HG02970 (cell line): ENCODE measurements at regions not wholly inside any gene's neighbourhood (a gene's known extent, or its start where the extent isn't known, plus 50 kb on each side); places are given as distances from the start of the nearest gene placed in this dataset.
"Not testable (repeated sequence)": the region's sequence is repeated elsewhere in the genome, so short reads cannot be mapped to it uniquely, and the experiment has no call there.

ENCODE experiments used
- ATAC-seq: cut with Tn5 transposase; IDR thresholded peaks from one replicate; pipeline ENCODE4 v1.9.1; 2021; ENCODE audit warnings: mild to moderate bottlenecking, moderate library complexity, moderate number of reproducible peaks; ENCODE audit not compliant: unreplicated experiment, low FRiP score

DNA sequence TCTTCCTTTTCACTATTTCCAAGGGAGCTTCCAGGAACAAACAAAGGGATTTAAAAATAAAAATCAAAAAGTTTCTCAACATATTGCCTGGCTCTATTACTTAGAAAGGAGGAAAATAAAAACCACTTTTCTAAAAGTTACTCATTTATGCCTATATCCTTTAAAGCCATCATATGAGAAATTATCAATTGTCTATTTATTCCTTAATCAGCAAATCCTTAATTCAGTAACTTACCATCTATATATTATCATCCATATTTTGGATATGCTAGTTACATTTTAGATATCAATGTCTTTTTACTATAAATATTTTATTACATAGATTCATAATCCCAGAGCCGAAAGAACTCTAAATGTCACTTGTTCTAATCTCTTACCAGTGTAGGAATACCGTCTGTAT, 481.5 kb upstream of the ANO5 start:
- no peak for ATAC-seq

DNA sequence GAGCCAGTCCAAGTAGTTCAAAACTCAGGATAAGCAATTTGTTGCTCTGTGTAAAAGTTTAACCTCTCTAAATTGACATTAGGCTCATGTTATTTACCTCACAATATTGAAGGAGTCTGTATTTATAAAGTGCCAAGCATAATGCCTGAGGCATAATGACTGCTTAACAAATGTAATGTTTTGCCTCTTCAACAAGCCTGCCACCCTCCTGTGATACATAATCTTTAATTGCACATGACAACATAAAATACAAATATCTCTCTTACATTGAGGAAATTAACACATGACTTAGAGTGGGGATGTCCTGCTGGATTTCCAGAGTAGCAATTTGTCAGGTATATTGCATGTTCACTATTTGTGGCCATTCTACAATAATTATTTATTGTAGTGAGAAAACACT, 469.2 kb upstream of the ANO5 start:
- no peak for ATAC-seq

DNA sequence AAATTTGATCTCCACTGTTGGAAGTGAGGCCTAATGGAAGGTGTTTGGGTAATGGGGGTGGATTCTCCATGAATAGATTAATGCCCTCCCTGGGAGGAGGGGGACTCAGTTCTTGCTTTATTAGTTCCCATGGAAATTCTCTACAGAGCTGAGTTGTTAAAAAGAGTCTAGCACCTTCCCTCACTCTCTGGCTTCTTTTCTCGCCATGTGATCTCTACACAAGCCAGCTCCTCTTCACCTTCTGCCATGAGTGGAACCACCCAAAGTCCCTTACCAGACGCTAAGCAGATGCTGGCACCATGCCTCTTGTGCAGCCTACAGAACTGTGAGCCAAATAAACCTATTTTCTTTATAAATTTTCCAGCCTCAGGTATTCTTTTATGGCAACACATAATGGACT, 465.8 kb upstream of the ANO5 start:
- ATAC-seq = no peak

DNA sequence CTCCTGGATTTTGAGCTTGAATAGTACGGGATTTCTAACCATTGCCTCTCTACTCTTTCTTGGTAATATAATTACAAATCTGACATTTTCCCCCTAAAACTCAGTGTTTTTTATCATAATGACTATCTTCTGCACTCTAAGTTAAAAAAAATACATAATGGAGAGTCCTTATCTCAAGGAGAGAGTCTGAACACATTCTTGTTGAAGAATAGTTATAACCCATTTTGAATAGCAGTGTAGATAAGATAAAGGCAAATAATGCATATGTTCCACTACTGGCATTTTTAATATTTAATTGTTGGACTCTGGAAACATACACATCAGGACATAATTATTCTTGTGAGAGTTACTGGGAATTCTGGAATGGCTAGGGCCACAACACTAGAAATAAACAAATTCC, 456.5 kb upstream of the ANO5 start:
- ATAC-seq = no peak

DNA sequence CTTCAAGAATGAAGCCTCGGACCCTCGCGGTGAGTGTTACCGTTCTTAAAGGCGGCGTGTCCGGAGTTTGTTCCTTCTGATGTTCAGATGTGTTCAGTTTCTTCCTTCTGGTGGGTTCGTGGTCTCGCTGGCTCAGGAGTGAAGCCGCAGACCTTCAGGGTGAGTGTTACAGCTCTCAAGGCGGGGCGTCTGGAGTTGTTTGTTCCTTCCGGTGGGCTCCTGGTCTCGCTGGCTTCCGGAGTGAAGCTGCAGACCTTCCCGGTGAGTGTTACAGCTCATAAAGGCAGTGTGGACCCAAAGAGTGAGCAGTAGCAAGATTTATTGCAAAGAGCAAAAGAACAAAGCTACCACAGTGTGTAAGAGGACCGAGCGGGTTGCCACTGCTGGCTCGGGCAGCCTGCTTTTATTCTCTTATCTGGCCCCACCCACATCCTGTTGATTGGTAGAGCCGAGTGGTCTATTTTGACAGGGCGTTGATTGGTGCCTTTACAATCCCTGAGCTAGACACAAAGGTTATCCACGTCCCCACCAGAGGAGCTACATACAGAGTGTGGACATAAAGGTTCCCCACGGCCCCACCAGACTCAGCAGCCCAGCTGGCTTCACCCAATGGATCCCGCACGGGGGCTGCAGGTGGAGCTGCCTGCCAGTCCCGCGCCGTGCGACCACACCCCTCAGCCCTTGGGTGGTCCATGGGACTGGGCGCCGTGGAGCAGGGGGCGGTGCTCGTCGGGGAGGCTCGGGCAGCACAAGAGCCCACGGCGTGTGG, 440.2 kb upstream of the ANO5 start:
- not testable (repeated sequence) for ATAC-seq

DNA sequence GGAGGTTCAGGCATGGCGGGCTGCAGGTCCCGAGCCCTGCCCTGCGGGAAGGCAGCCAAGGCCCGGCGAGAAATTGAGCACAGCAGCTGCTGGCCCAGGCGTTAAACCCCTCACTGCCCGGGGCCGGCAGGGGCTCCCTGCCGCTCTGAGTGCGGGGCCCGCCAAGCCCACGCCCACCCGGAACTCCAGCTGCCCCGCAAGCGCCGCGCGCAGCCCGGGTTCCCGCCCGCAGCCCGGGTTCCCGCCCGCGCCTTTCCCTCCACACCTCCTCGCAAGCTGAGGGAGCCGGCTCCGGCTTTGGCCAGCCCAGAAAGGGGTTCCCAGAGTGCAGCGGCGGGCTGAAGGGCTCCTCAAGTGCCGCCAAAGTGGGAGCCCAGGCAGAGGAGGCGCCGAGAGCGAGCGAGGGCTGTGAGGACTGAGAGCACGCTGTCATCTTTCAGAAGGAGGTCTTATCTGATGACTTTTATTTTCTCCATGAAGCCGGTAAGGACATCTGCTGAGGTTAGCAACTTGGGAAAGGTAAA, 439.6 kb upstream of the ANO5 start:
- not testable (repeated sequence) for ATAC-seq

DNA sequence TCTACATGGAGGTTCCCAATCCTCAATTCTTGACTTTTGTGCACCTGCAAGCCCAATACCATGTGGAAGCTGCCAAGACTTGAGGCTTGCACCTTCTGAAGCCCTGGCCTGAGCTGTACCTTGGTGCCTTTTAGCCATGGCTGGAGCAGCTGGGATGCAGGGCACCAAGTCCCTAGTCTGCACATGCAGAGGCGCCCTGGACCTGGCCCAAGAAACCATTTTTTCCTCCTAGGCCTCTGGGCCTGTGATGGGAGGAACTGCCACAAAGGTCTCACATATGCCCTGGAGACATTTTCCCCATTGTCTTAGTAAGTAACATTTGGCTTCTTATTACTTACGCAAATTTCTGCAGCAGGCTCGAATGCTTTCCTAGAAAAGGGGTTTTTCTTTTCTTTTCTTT, 431.9 kb upstream of the ANO5 start:
- no peak for ATAC-seq

DNA sequence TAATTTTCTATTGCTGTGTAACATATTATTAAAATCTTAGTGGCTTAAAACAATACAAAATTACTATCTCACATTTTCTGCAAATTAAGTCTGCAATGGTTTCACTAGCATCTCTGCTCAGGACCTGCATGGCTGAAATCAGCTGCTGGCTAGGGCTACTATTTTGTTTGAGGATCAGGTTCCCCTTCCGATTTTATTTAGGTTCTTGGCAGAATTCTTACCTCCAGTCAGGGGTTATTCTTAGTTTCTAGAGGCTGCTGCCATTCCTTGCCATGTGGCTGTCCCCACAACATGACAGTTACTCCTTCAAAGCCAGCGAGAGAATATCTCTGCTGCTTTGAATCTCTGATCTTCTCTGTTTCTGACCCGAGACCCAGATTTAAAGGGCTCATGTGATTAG, 424.5 kb upstream of the ANO5 start:
- ATAC-seq = no peak

DNA sequence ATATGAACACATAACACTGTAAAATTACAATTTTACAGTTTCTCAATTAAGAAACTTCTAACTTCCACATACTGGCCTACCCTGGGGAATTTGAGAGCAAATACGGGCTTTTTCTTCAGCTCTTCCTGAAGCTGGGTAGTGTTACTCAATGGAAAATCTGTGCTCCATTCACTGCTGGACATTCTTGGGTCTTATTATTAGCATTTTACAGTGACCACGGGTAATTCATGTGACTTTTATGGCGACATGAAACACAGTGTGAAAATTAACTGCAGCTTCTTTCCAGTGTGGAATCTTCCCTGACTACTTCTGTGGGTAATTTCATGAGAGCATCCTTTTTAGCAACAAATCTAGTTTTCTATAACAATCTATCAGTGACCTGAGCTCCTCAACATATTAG, 423.7 kb upstream of the ANO5 start:
- ATAC-seq = no peak

DNA sequence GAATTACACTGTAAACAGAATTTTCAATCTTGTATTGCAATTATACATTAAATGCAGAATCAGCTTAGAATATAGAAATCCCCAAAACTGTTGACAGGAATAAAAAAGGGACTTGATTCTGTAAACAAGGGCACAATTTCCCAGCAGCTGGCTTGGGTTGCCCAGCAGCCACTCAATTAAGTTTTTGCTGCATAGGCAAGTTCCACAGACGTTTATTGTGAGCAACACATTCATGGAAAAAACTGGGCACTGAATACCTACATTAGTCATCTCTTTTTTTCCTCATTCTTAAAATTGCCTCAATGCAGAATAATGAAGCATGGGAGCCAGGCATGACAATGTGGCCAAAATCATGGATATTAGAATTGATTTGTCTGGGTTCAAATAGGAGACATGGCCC, 421.8 kb upstream of the ANO5 start:
- ATAC-seq = no peak

DNA sequence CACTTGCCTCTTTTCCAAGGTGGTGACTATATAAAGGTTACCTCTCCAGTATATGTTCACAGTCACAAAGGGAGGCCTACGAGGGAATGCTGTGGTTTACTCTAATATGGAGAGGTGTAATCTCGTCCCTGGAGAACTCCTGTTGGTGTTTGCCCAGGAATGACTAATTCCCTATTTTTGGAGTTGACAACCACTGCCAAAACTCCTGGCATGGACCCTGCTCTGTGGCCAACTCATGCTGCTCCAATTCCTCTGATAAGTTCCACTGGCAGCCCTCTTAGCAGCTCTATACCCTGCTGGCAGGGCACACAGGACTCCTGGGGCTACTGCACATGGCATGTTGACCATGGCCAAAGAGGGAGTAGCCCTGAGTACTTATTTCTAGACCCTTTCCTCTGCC, 418.7 kb upstream of the ANO5 start:
- ATAC-seq = no peak

DNA sequence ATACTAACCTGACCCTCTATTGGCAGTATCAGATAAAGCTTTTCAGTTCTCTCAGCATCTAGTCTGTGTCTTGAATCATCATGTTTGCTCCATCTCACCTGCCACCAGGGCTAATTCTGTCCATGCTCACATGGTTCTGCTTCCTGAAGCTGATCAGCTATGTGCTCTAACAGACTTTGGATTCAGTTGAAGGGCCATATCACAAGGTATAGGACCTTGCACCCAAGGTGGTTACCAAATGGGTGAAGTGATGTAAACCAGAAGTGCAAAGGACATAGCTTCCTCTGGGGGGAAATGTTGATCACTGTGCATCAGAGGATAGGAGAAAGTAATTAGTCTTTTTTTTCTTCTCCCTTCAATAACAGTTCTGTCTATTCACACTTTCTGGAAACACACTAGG, 417.0 kb upstream of the ANO5 start:
- ATAC-seq = no peak

DNA sequence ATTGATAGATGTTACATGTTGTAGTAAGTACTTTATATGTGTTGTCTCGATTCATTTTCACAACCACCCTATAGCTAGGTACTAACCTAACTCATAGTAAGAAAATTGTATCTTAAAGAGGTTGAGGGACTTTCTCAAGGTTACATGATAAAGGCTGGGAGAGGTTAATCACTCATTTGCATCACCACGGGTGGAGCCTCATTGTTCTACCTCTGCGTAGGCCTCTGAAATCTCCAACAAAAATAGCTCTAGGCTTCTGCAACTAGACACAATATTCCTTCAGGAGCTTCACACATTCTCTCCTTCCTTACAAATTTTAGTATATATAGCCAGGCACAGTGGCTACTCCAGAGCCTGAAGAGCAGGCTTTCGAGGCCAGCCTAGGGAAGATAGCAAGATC, 408.9 kb upstream of the ANO5 start:
- ATAC-seq = no peak

DNA sequence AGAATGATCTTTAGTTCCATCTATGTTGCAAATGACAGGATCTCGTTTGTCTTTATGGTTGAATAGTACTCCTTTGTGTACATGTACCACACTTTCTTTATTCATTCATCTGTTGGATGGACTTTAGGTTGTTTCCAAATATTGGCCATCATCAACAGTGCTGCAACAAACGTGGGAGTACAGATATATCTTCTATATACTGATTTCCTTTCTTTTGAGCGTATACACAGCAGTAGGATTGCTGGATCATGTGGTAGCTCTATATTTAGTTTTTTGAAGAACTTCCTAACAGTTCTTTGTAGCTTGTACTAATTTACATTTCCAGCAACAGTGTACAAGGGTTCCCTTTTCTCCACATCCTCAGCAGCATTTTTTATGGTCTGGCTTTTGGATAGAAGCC, 407.5 kb upstream of the ANO5 start:
- ATAC-seq = no peak

DNA sequence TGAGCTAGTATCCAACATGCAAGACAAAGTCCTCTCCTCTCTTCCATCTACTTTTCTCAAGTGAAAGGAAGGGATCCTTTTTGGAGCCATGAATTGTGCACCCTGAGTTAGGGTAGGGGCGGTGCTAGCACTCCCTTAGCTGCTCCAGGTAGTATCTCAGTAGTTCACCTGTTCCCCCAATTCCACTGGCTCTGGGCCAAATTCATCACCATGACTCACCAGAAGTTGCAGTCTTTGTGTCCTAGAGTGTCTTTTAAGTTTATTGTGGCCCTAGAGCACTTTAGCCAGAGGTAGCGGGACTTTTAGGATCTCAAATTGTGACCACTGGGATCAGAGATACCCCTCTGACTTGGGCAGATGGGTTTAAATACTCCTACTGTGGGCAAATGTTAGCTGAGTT, 398.6 kb upstream of the ANO5 start:
- ATAC-seq = no peak

DNA sequence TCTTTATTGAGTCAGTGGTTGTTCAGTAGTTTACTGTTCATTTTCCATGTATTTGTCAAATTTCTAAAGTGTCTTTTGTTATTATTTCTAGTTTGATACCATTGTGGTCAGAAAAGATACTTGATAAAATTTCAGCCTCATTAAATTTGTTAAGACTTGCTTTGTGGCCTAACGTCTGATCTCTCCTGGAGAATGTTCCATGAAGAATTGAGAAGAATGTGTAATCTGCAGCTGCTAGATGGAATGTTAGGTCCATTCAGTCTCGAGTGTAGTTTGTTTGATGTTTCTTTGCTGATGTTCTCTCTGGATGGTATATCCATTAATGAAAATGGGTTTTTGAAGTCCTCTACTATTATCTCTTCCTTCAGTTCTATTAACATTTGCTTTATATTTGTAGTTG, 394.7 kb upstream of the ANO5 start:
- no peak for ATAC-seq

DNA sequence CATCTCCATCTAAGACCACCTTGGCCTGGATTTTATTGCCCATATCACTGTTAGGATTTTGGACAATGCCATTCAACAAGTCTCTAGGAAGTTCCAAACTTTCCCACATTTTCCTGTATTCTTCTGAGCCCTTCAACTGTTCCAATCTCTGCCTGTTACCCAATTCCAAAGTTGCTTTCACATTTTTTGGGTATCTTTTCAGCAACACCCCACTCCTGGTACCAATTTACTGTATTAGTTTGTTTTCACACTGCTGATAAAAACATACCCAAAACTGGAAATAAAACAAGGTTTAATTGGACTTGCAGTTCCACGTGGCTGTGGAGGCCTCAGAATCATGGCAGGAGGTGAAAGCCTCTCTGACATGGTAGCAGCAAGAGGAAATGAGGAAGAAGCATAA, 388.4 kb upstream of the ANO5 start:
- not testable (repeated sequence) for ATAC-seq

DNA sequence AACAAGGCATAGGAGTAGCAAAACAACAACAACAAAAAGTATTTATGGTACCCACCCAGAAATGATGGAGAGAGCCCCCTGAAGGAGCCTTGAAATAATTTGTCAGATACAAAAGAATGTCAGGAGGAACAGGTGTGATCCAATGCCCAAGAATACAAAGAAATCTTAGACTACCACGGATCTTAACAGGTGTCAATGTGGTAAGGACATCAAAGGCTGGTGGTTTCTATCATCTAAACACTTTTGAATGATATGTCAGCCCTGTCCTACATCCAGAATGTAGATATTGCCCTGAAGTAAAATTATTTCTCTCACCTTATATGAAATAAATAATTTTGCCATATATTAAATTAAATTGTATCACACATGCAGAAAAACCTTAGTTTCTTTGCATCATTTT, 386.4 kb upstream of the ANO5 start:
- ATAC-seq = no peak

DNA sequence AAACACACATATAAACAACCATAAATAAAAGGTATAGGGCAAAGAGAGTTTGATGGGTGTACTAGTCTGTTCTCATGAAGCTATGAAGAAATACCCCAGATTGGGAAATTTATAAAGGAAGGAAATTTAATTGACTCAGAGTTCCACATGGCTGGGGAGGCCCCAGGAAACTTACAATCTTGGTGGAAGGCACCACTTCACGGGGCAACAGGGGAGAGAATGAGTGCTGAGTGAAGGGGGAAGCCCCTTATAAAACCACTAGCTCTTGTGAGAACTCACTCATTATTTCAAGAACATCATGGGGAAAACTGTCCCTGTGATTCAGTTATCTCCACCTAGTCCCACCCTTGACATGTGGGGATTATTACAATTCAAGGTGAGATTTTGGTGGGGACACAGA, 385.9 kb upstream of the ANO5 start:
- no peak for ATAC-seq

DNA sequence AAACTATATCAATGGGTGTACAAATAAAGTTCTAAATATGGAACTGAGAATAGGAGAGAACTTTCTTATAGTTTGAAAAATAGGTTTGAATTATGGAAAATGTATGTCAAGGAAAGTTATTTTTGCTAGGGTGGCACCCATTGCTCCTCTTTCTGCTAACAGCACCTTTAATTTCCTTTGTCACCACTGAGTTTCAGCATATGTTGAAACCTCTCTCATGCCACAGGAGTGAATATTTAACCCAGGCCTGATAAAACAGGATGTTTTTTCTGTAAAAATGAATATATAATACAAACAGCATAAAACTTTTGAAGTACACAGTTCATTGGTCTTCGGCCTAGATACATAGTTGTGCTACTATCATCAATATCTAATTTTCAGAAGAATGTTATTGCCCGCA, 385.5 kb upstream of the ANO5 start:
- no peak for ATAC-seq

DNA sequence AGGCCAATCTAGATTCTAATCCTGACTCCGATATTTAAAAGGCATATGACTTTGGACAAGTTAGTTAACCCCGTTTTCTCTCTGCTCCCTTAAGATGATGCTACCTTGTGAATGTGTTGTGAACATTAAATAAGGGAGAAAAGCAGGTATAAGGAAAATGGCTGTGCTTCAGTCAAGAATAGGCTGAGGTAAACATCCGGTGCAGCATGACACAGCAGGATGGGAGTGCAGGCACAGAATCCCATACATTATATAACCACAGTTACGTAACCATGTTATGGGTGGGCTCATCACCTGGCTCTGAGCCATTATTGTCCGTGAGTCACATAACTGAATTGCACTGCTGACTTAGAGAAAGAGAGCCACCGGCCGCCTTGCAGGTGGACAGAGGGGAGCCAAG, 382.2 kb upstream of the ANO5 start:
- ATAC-seq = no peak

DNA sequence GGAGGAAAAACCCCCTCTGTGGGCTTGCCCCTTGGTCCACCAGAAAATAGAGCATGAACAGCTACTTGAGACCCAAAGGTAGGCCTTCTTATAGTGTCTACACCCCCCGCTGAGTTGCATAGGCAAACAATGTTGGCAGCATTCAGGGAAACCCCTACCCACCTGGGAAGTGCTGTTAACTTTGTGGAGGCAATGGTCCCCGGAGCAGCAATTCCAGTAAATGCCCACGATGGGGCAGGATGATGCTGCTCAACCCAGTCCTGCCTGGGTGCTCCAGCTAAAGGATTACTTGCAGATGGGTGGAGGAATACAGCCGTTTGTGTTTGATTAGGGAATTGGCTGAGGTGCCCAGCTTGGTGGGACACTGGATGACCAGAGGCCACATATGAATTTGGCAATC, 381.3 kb upstream of the ANO5 start:
- ATAC-seq = no peak

DNA sequence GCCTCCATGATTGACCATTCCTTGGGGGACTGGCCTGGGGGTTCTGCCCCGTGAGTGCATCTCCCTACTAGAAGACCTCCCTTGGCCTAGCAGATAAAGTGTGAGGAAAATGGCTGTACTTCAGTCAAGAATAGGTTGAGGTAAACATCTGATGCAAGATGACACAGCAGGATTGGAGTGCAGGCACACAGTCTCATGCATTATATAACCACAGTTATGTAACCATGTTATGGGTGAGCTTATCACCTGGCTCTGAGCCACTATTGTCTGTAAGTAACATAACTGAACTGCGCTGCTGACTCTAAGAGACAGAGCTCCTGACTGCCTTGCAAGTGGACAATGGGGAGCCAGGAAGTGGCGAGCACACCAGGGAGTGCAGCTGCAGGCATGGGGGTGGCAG, 378.7 kb upstream of the ANO5 start:
- no peak for ATAC-seq
